ENCODE measurements at regions not wholly inside any gene's neighbourhood (a gene's known extent, or its start where the extent isn't known, plus 50 kb on each side); places are given as distances from the start of the nearest gene placed in this dataset.

GRCh38 chr2:118672571-118673158, 174.8 kb downstream of the EN1 start:
- Histone ChIP-seq H3K36me3 (ENCODE audit: insufficient read depth, insufficient read length, low read length) (no peaks in the 10 kb centered on the region), H3K4me3 (ENCODE audit: insufficient read length, low read depth) (no peak overlapping the region), H3K4me1 (ENCODE audit: insufficient read depth, insufficient read length) (no peaks in the 10 kb centered on the region), H3K27me3 (ENCODE audit: insufficient read depth, insufficient read length) (no peaks in the 10 kb centered on the region), H3K9me3 (ENCODE audit: insufficient read depth, low read length) (no peaks in the 10 kb centered on the region), H3K9ac (ENCODE audit: insufficient read length, low read depth) (no peak overlapping the region)
- TF ChIP-seq ZNF274 (IDR thresholded peaks at IDR 0.05; ENCODE audit: low read depth, low read length): no peak
- no peak for TF ChIP-seq YY1 (IDR thresholded peaks at IDR 0.05; ENCODE audit: insufficient read depth, insufficient read length)
- TF ChIP-seq SUZ12 (IDR thresholded peaks at IDR 0.05; ENCODE audit: extremely low read depth, insufficient read depth, insufficient read length): no peak
- DNase-seq (ENCODE audit: low read depth, low spot score): no peak

- H3K27me3 ChIP-seq (ENCODE audit: insufficient read depth, insufficient read length): no peaks in the 10 kb centered on the region
- no peak overlapping the region for H3K4me3 ChIP-seq (ENCODE audit: insufficient read length, low read depth)
- H3K4me1 ChIP-seq (ENCODE audit: insufficient read depth, insufficient read length): no peaks in the 10 kb centered on the region
- TF ChIP-seq SUZ12 (IDR thresholded peaks at IDR 0.05; ENCODE audit: extremely low read depth, insufficient read depth, insufficient read length) (no peak), YY1 (IDR thresholded peaks at IDR 0.05; ENCODE audit: insufficient read depth, insufficient read length) (no peak), ZNF274 (IDR thresholded peaks at IDR 0.05; ENCODE audit: low read depth, low read length) (no peak)
- no peaks in the 10 kb centered on the region for H3K9me3 ChIP-seq (ENCODE audit: insufficient read depth, low read length)
- H3K36me3 ChIP-seq (ENCODE audit: insufficient read depth, insufficient read length, low read length): no peaks in the 10 kb centered on the region
- DNase-seq (ENCODE audit: low read depth, low spot score): no peak
- H3K9ac ChIP-seq (ENCODE audit: insufficient read length, low read depth): no peak overlapping the region
Observed at GRCh38 chr2:118671701-118672454, 175.6 kb downstream of the EN1 start.

GRCh38 chr2:118670838-118671237, 176.6 kb downstream of the EN1 start:
- Histone ChIP-seq H3K9me3 (ENCODE audit: insufficient read depth, low read length) (no peaks in the 10 kb centered on the region), H3K4me3 (ENCODE audit: insufficient read length, low read depth) (no peak overlapping the region), H3K36me3 (ENCODE audit: insufficient read depth, insufficient read length, low read length) (no peaks in the 10 kb centered on the region), H3K9ac (ENCODE audit: insufficient read length, low read depth) (no peak overlapping the region), H3K4me1 (ENCODE audit: insufficient read depth, insufficient read length) (no peaks in the 10 kb centered on the region), H3K27me3 (ENCODE audit: insufficient read depth, insufficient read length) (no peaks in the 10 kb centered on the region)
- DNase-seq (ENCODE audit: low read depth, low spot score): no peak
- TF ChIP-seq ZNF274 (IDR thresholded peaks at IDR 0.05; ENCODE audit: low read depth, low read length) (no peak), YY1 (IDR thresholded peaks at IDR 0.05; ENCODE audit: insufficient read depth, insufficient read length) (no peak), SUZ12 (IDR thresholded peaks at IDR 0.05; ENCODE audit: extremely low read depth, insufficient read depth, insufficient read length) (no peak)

- H3K9ac ChIP-seq (ENCODE audit: insufficient read length, low read depth): no peak overlapping the region
- no peaks in the 10 kb centered on the region for H3K27me3 ChIP-seq (ENCODE audit: insufficient read depth, insufficient read length)
- no peaks in the 10 kb centered on the region for H3K4me1 ChIP-seq (ENCODE audit: insufficient read depth, insufficient read length)
- H3K4me3 ChIP-seq (ENCODE audit: insufficient read length, low read depth): no peak overlapping the region
- H3K36me3 ChIP-seq (ENCODE audit: insufficient read depth, insufficient read length, low read length): no peaks in the 10 kb centered on the region
- no peak for DNase-seq (ENCODE audit: low read depth, low spot score)
- no peak for TF ChIP-seq YY1 (IDR thresholded peaks at IDR 0.05; ENCODE audit: insufficient read depth, insufficient read length)
- TF ChIP-seq ZNF274 (IDR thresholded peaks at IDR 0.05; ENCODE audit: low read depth, low read length): no peak
- no peak for TF ChIP-seq SUZ12 (IDR thresholded peaks at IDR 0.05; ENCODE audit: extremely low read depth, insufficient read depth, insufficient read length)
- H3K9me3 ChIP-seq (ENCODE audit: insufficient read depth, low read length): no peaks in the 10 kb centered on the region
Observed at GRCh38 chr2:118670276-118670675, 177.2 kb downstream of the EN1 start.

- Histone ChIP-seq H3K36me3 (ENCODE audit: insufficient read depth, insufficient read length, low read length) (no peaks in the 10 kb centered on the region), H3K4me3 (ENCODE audit: insufficient read length, low read depth) (no peak overlapping the region), H3K27me3 (ENCODE audit: insufficient read depth, insufficient read length) (no peaks in the 10 kb centered on the region), H3K9ac (ENCODE audit: insufficient read length, low read depth) (no peak overlapping the region), H3K9me3 (ENCODE audit: insufficient read depth, low read length) (no peaks in the 10 kb centered on the region), H3K4me1 (ENCODE audit: insufficient read depth, insufficient read length) (no peaks in the 10 kb centered on the region)
- DNase-seq (ENCODE audit: low read depth, low spot score): no peak
- TF ChIP-seq YY1 (IDR thresholded peaks at IDR 0.05; ENCODE audit: insufficient read depth, insufficient read length) (no peak), SUZ12 (IDR thresholded peaks at IDR 0.05; ENCODE audit: extremely low read depth, insufficient read depth, insufficient read length) (no peak), ZNF274 (IDR thresholded peaks at IDR 0.05; ENCODE audit: low read depth, low read length) (no peak)
Observed at GRCh38 chr2:118669654-118670053, 177.8 kb downstream of the EN1 start.

- no peaks in the 10 kb centered on the region for H3K36me3 ChIP-seq (ENCODE audit: insufficient read depth, insufficient read length, low read length)
- H3K27me3 ChIP-seq (ENCODE audit: insufficient read depth, insufficient read length): no peaks in the 10 kb centered on the region
- peak; percentile 25 for DNase-seq (ENCODE audit: low read depth, low spot score)
- no peaks in the 10 kb centered on the region for H3K4me1 ChIP-seq (ENCODE audit: insufficient read depth, insufficient read length)
- no peak overlapping the region for H3K4me3 ChIP-seq (ENCODE audit: insufficient read length, low read depth)
- TF ChIP-seq SUZ12 (IDR thresholded peaks at IDR 0.05; ENCODE audit: extremely low read depth, insufficient read depth, insufficient read length): no peak
- TF ChIP-seq YY1 (IDR thresholded peaks at IDR 0.05; ENCODE audit: insufficient read depth, insufficient read length): no peak
- TF ChIP-seq ZNF274 (IDR thresholded peaks at IDR 0.05; ENCODE audit: low read depth, low read length): no peak
- no peaks in the 10 kb centered on the region for H3K9me3 ChIP-seq (ENCODE audit: insufficient read depth, low read length)
- no peak overlapping the region for H3K9ac ChIP-seq (ENCODE audit: insufficient read length, low read depth)
Observed at GRCh38 chr2:118668431-118669424, 178.7 kb downstream of the EN1 start.

Data from NT2/D1 (cell line).